ENCODE measurements at regions not wholly inside any gene's neighbourhood (a gene's known extent, or its start where the extent isn't known, plus 50 kb on each side); places are given as distances from the start of the nearest gene placed in this dataset.

- H3K4me3 Mint-ChIP-seq (ENCODE audit: unreplicated experiment), result no peak overlapping the region
- no peak for TF ChIP-seq CTCF (IDR thresholded peaks at IDR 0.05)
- H3K4me1 Mint-ChIP-seq (ENCODE audit: low read depth), result no peaks in the 10 kb centered on the region
- H3K27ac Mint-ChIP-seq (ENCODE audit: unreplicated experiment), result no peak overlapping the region
- H3K27me3 Mint-ChIP-seq (ENCODE audit: low read depth), result no peaks in the 10 kb centered on the region
- no peak for DNase-seq (ENCODE audit: low spot score)
- no peaks in the 10 kb centered on the region for H3K9me3 Mint-ChIP-seq (ENCODE audit: low read depth)
- no peaks in the 10 kb centered on the region for H3K36me3 Mint-ChIP-seq (ENCODE audit: low read depth)
Observed at GRCh38 chr1:219541946-219542345, 71.0 kb downstream of the ZC3H11B start.

- Mint-ChIP-seq H3K27me3 (ENCODE audit: low read depth) (no peaks in the 10 kb centered on the region), H3K27ac (ENCODE audit: unreplicated experiment) (no peak overlapping the region), H3K4me1 (ENCODE audit: low read depth) (no peaks in the 10 kb centered on the region), H3K9me3 (ENCODE audit: low read depth) (no peaks in the 10 kb centered on the region), H3K36me3 (ENCODE audit: low read depth) (no peaks in the 10 kb centered on the region), H3K4me3 (ENCODE audit: unreplicated experiment) (no peak overlapping the region)
- TF ChIP-seq CTCF (IDR thresholded peaks at IDR 0.05), result no peak
- no peak for DNase-seq (ENCODE audit: low spot score)
Observed at GRCh38 chr1:219539645-219540254, 73.2 kb downstream of the ZC3H11B start.

- no peaks in the 10 kb centered on the region for H3K36me3 Mint-ChIP-seq (ENCODE audit: low read depth)
- H3K9me3 Mint-ChIP-seq (ENCODE audit: low read depth), result no peaks in the 10 kb centered on the region
Observed at GRCh38 chr1:219538886-219539285, 74.0 kb downstream of the ZC3H11B start.

GRCh38 chr1:219537223-219537631 lies 75.7 kb downstream of the ZC3H11B start:
- TF ChIP-seq CTCF (IDR thresholded peaks at IDR 0.05), result no peak
- Mint-ChIP-seq H3K27me3 (ENCODE audit: low read depth) (no peaks in the 10 kb centered on the region), H3K36me3 (ENCODE audit: low read depth) (no peaks in the 10 kb centered on the region), H3K4me1 (ENCODE audit: low read depth) (peaks cover 7% of the 10 kb centered on the region), H3K9me3 (ENCODE audit: low read depth) (no peaks in the 10 kb centered on the region), H3K4me3 (ENCODE audit: unreplicated experiment) (no peak overlapping the region), H3K27ac (ENCODE audit: unreplicated experiment) (no peak overlapping the region)
- no peak for DNase-seq (ENCODE audit: low spot score)

More at GRCh38 chr1:219538886-219539285, 74.0 kb downstream of the ZC3H11B start:
- Mint-ChIP-seq H3K27ac (ENCODE audit: unreplicated experiment) (no peak overlapping the region), H3K4me3 (ENCODE audit: unreplicated experiment) (no peak overlapping the region), H3K4me1 (ENCODE audit: low read depth) (no peaks in the 10 kb centered on the region), H3K27me3 (ENCODE audit: low read depth) (no peaks in the 10 kb centered on the region)
- TF ChIP-seq CTCF (IDR thresholded peaks at IDR 0.05), result no peak
- no peak for DNase-seq (ENCODE audit: low spot score)

- H3K4me1 Mint-ChIP-seq (ENCODE audit: low read depth), result peaks cover 7% of the 10 kb centered on the region
- no peak for DNase-seq (ENCODE audit: low spot score)
- no peaks in the 10 kb centered on the region for H3K9me3 Mint-ChIP-seq (ENCODE audit: low read depth)
- peaks cover 2% of the 10 kb centered on the region for H3K36me3 Mint-ChIP-seq (ENCODE audit: low read depth)
- H3K27me3 Mint-ChIP-seq (ENCODE audit: low read depth), result no peaks in the 10 kb centered on the region
- no peak for TF ChIP-seq CTCF (IDR thresholded peaks at IDR 0.05)
- no peak overlapping the region for H3K4me3 Mint-ChIP-seq (ENCODE audit: unreplicated experiment)
- no peak overlapping the region for H3K27ac Mint-ChIP-seq (ENCODE audit: unreplicated experiment)
Observed at GRCh38 chr1:219536038-219536437, 76.9 kb downstream of the ZC3H11B start.
